H1 (cell line): ENCODE measurements at regions not wholly inside any gene's neighbourhood (a gene's known extent, or its start where the extent isn't known, plus 50 kb on each side); places are given as distances from the start of the nearest gene placed in this dataset.
"Not testable (repeated sequence)": the region's sequence is repeated elsewhere in the genome, so short reads cannot be mapped to it uniquely, and the experiment has no call there.

Source experiments
- CTCF ChIA-PET: fragments of 300-600 bp; sonication (Branson Sonifier 250); formaldehyde crosslinking; loops from one replicate; lab custom pipeline; 2021; ENCODE audit not compliant: partially characterized antibody; lab: Charles Lee
- POLR2A ChIA-PET: fragments of 300-600 bp; sonication (Branson Sonifier 250); formaldehyde crosslinking; loops from one replicate; lab custom pipeline; 2021; ENCODE audit warnings: inconsistent platforms; ENCODE audit not compliant: partially characterized antibody; lab: Charles Lee
- DNase-seq, 2 experiments: peaks; one replicate each; pipeline versions ENCODE4 v3.0.0 to v3.0.0-alpha.2; 2010 to 2022; ENCODE audit warnings: low spot score in 2 of 2, low read depth in 1 of 2, mixed read lengths in 1 of 2
- FAIRE-seq: peaks from 2 replicates; lab custom pipeline; 2011; peaks lifted over from hg19 to GRCh38; lab: Jason Lieb, UNC
- H2AFZ ChIP-seq: 2 replicates; pipeline ENCODE4 v1.8.1; 2012; ENCODE audit warnings: low read length, inconsistent platforms
- H2AK5ac ChIP-seq: 2 replicates; pipeline ENCODE4 v1.6.1; 2013; ENCODE audit warnings: low read depth, low read length
- H2BK120ac ChIP-seq: replicated peaks from 2 replicates; pipeline ENCODE3; 2013; ENCODE audit warnings: low read depth, low read length, inconsistent platforms
- H2BK12ac ChIP-seq: 2 replicates; pipeline ENCODE4 v1.6.1; 2013; ENCODE audit warnings: low read depth, low read length
- H2BK15ac ChIP-seq: 2 replicates; pipeline ENCODE4 v1.6.1; 2013; ENCODE audit warnings: low read length
- H2BK20ac ChIP-seq: 2 replicates; pipeline ENCODE4 v1.6.1; 2013; ENCODE audit warnings: low read length
- H2BK5ac ChIP-seq: 2 replicates; pipeline ENCODE4 v1.6.1; 2013; ENCODE audit warnings: low read depth, low read length
- H3K14ac ChIP-seq: 2 replicates; pipeline ENCODE4 v1.6.1; 2013; ENCODE audit warnings: inconsistent platforms; ENCODE audit not compliant: insufficient read length
- H3K18ac ChIP-seq: 2 replicates; pipeline ENCODE4 v1.6.1; 2013; ENCODE audit warnings: low read length; ENCODE audit errors: extremely low read depth
- H3K23ac ChIP-seq: 2 replicates; pipeline ENCODE4 v1.6.1; 2013; ENCODE audit warnings: inconsistent platforms; ENCODE audit not compliant: insufficient read length
- H3K23me2 ChIP-seq: 2 replicates; pipeline ENCODE4 v1.6.1; 2013; ENCODE audit warnings: low read depth, low read length
- H3K27ac ChIP-seq: 2 replicates; pipeline ENCODE4 v1.6.1; 2011; ENCODE audit warnings: low read depth, low read length, inconsistent platforms
- H3K27me3 ChIP-seq, 4 experiments: replicated peaks in 1 of 4; 1 replicate in 1 of 4; 2 replicates in 3 of 4; pipeline versions ENCODE4 v1.6.1 to v1.8.1; 2011 to 2013; ENCODE audit warnings: low read length in 3 of 4, mild to moderate bottlenecking in 3 of 4, inconsistent platforms in 2 of 4, mixed read lengths in 2 of 4, moderate library complexity in 1 of 4; ENCODE audit not compliant: control insufficient read depth in 3 of 4, insufficient read depth in 3 of 4; ENCODE audit errors: extremely low read depth in 1 of 4
- H3K36me3 ChIP-seq, 4 experiments: 2 replicates each; pipeline versions ENCODE4 v1.6.1 to v1.8.1; 2011 to 2013; ENCODE audit warnings: mild to moderate bottlenecking in 4 of 4, low read length in 3 of 4, moderate library complexity in 2 of 4, control low read depth in 1 of 4, inconsistent platforms in 1 of 4; ENCODE audit not compliant: insufficient read depth in 4 of 4, control insufficient read depth in 2 of 4
- H3K4ac ChIP-seq: replicated peaks from 2 replicates; pipeline ENCODE3; 2013; ENCODE audit warnings: low read length, low read depth, mixed read lengths, inconsistent platforms; ENCODE audit not compliant: insufficient read length
- H3K4me1 ChIP-seq, 4 experiments: replicated peaks in 1 of 4; 1 replicate in 1 of 4; 2 replicates in 3 of 4; pipeline versions ENCODE4 v1.6.1 to v1.8.1; 2011 to 2013; ENCODE audit warnings: low read length in 3 of 4, inconsistent platforms in 2 of 4, mixed read lengths in 1 of 4; ENCODE audit not compliant: insufficient read depth in 4 of 4, control insufficient read depth in 3 of 4
- H3K4me2 ChIP-seq, 2 experiments: 2 replicates each; pipeline versions ENCODE4 v1.6.1 to v1.8.1; 2011 to 2013; ENCODE audit warnings: low read depth in 2 of 2, low read length in 2 of 2, control low read depth in 1 of 2, inconsistent platforms in 1 of 2, mild to moderate bottlenecking in 1 of 2; ENCODE audit not compliant: insufficient read depth in 1 of 2
- H3K4me3 ChIP-seq, 4 experiments: fragments of 200-600, 300-600 bp in 1 of 4; sonication (generic), shearing (Covaris generic), sonication (Bioruptor Twin) in 1 of 4; 2 replicates each; pipeline versions ENCODE4 v1.5.1 to v1.8.1; 2011 to 2016; ENCODE audit warnings: low read length in 4 of 4, low read depth in 3 of 4, control low read depth in 2 of 4, inconsistent platforms in 2 of 4, mild to moderate bottlenecking in 2 of 4, mixed read lengths in 1 of 4, moderate library complexity in 1 of 4; ENCODE audit not compliant: insufficient read depth in 2 of 4; ENCODE audit errors: extremely low read depth in 1 of 4
- H3K56ac ChIP-seq: replicated peaks from 2 replicates; pipeline ENCODE3; 2013; ENCODE audit warnings: low read depth, mild to moderate bottlenecking, mixed read lengths, low read length, inconsistent platforms; ENCODE audit not compliant: insufficient read length
- H3K79me1 ChIP-seq: 2 replicates; pipeline ENCODE4 v1.6.1; 2013; ENCODE audit warnings: low read depth, low read length, control low read depth
- H3K79me2 ChIP-seq, 2 experiments: 2 replicates each; pipeline versions ENCODE4 v1.6.1 to v1.8.1; 2012 to 2013; ENCODE audit warnings: low read length in 2 of 2, mild to moderate bottlenecking in 2 of 2, inconsistent platforms in 1 of 2; ENCODE audit not compliant: insufficient read depth in 2 of 2, control insufficient read depth in 1 of 2
- H3K9ac ChIP-seq, 4 experiments: replicated peaks in 1 of 4; 1 replicate in 1 of 4; 2 replicates in 3 of 4; pipeline versions ENCODE4 v1.6.1 to v1.8.1; 2011 to 2013; ENCODE audit warnings: low read depth in 3 of 4, low read length in 3 of 4, control low read depth in 2 of 4, mild to moderate bottlenecking in 2 of 4, moderate library complexity in 2 of 4, inconsistent platforms in 1 of 4; ENCODE audit errors: extremely low read depth in 1 of 4
- H3K9me3 ChIP-seq, 2 experiments: 2 replicates each; pipeline versions ENCODE4 v1.6.1 to v1.8.1; 2012 to 2013; ENCODE audit warnings: mild to moderate bottlenecking in 2 of 2, moderate library complexity in 2 of 2, control low read depth in 1 of 2, inconsistent platforms in 1 of 2, low read depth in 1 of 2, low read length in 1 of 2, mixed read lengths in 1 of 2; ENCODE audit not compliant: insufficient read depth in 2 of 2
- H4K20me1 ChIP-seq, 2 experiments: replicated peaks in 1 of 2; 2 replicates each; pipeline versions ENCODE3 to v1.8.1; 2011 to 2013; ENCODE audit warnings: inconsistent platforms in 2 of 2, low read length in 2 of 2, mild to moderate bottlenecking in 1 of 2; ENCODE audit not compliant: insufficient read depth in 2 of 2, control insufficient read depth in 1 of 2
- H4K5ac ChIP-seq: 2 replicates; pipeline ENCODE4 v1.6.1; 2013; ENCODE audit warnings: low read length, low read depth, mixed read lengths, inconsistent platforms; ENCODE audit not compliant: insufficient read length
- H4K8ac ChIP-seq: 2 replicates; pipeline ENCODE4 v1.8.0; 2013; ENCODE audit warnings: mild to moderate bottlenecking, moderate library complexity, low read length, inconsistent platforms; ENCODE audit not compliant: insufficient read depth; ENCODE audit errors: extremely low read depth
- H4K91ac ChIP-seq: replicated peaks from 2 replicates; pipeline ENCODE3; 2013; ENCODE audit warnings: low read length, mixed read lengths, inconsistent platforms; ENCODE audit not compliant: insufficient read length
- WGBS, 2 experiments: shearing (Covaris generic) in 1 of 2; methylation state at CpG; one replicate each; pipeline versions ENCODE4 v1.1.6 to v1.1.7; 2013 to 2015; ENCODE audit warnings: low lambda C conversion rate in 2 of 2, mixed read lengths in 2 of 2, inconsistent platforms in 1 of 2, low coverage in 1 of 2, missing lambda C conversion rate in 1 of 2; ENCODE audit not compliant: insufficient replicate concordance in 2 of 2, insufficient coverage in 1 of 2, insufficient read length in 1 of 2; ENCODE audit errors: extremely low coverage in 1 of 2, missing lambda C conversion rate in 1 of 2; 5-methylcytosine and 5-hydroxymethylcytosine counted together

DNA sequence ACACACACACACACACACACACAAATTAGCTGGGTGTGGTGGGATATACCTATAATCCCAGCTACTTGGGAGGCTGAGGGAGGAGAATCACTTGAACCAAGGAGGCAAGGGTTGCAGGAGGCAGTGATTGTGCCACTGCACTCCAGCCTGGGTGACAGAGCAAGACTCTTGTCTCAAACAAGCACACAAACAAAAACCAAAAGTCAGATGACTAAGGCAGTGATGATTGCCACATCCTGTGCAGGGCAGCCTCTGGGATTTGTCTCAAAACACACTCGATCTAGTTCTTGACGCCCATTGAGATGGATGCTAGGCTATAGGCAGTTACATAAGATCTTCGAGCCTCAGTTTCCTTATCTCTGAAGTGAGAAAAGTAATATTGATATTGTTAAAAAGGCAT is 183.1 kb upstream of the NOTCH2NLA start:
- no CpG with 5 or more reads among the region's 3 CpGs for WGBS, 2 experiments
- FAIRE-seq: not testable (repeated sequence)

More for the DNA sequence above, 183.1 kb upstream of the NOTCH2NLA start:
- H3K4ac ChIP-seq, H2BK20ac ChIP-seq, H2BK12ac ChIP-seq, H3K9ac ChIP-seq, H3K4me3 ChIP-seq, H3K9me3 ChIP-seq, H3K14ac ChIP-seq, H3K27me3 ChIP-seq, H3K4me2 ChIP-seq, H3K27ac ChIP-seq, POLR2A ChIA-PET, H2AK5ac ChIP-seq, H2BK5ac ChIP-seq, H3K4me1 ChIP-seq, CTCF ChIA-PET, H2AFZ ChIP-seq, H3K79me1 ChIP-seq, H2BK15ac ChIP-seq, H3K23ac ChIP-seq, H2BK120ac ChIP-seq, H3K79me2 ChIP-seq, H3K36me3 ChIP-seq, H3K56ac ChIP-seq, H4K91ac ChIP-seq, H3K23me2 ChIP-seq, H3K18ac ChIP-seq, H4K5ac ChIP-seq, H4K20me1 ChIP-seq, DNase-seq, H4K8ac ChIP-seq: not testable (repeated sequence)
